ENCODE measurements at regions not wholly inside any gene's neighbourhood (a gene's known extent, or its start where the extent isn't known, plus 50 kb on each side); places are given as distances from the start of the nearest gene placed in this dataset.
"Not testable (repeated sequence)": the region's sequence is repeated elsewhere in the genome, so short reads cannot be mapped to it uniquely, and the experiment has no call there.

DNA sequence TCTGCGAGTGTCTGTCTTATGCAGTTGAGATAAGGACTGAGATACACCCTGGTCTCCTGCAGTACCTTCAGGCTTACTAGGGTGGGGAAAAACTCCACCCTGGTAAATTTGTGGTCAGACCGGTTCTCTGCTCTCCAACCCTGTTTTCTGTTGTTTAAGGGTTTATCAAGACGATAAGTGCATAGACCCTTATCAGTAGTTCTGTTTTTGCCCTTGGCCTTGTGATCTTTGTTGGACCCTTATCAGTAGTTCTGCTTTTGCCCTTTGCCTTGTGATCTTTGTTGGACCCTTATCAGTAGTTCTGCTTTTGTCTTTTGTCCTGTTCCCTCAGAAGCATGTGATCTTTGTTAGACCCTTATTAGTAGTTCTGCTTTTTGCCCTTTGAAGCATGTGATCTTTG lies 83.3 kb upstream of the MARK1 start:
- TF ChIP-seq, protein P1, sequence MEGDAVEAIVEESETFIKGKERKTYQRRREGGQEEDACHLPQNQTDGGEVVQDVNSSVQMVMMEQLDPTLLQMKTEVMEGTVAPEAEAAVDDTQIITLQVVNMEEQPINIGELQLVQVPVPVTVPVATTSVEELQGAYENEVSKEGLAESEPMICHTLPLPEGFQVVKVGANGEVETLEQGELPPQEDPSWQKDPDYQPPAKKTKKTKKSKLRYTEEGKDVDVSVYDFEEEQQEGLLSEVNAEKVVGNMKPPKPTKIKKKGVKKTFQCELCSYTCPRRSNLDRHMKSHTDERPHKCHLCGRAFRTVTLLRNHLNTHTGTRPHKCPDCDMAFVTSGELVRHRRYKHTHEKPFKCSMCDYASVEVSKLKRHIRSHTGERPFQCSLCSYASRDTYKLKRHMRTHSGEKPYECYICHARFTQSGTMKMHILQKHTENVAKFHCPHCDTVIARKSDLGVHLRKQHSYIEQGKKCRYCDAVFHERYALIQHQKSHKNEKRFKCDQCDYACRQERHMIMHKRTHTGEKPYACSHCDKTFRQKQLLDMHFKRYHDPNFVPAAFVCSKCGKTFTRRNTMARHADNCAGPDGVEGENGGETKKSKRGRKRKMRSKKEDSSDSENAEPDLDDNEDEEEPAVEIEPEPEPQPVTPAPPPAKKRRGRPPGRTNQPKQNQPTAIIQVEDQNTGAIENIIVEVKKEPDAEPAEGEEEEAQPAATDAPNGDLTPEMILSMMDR (IDR thresholded peaks at IDR 0.05; ENCODE audit: low read depth, low read length, poor library complexity, severe bottlenecking), result not testable (repeated sequence)
- not testable (repeated sequence) for TF ChIP-seq EZH2phosphoT487 (IDR thresholded peaks at IDR 0.05; ENCODE audit: borderline replicate concordance, low read length)

Data from DOHH2 (cell line).